HCT116 (cell line): ENCODE measurements at regions not wholly inside any gene's neighbourhood (a gene's known extent, or its start where the extent isn't known, plus 50 kb on each side); places are given as distances from the start of the nearest gene placed in this dataset.

Source experiments
- ATAC-seq: fragments of 200-7000 bp; cut with Tn5 transposase; 2 replicates; pipeline ENCODE4 v1.9.1; 2020; ENCODE audit warnings: mild to moderate bottlenecking, moderate library complexity
- BruUV-seq: library from RNA; stranded (reverse); fragments of 400-500 nt; replicated peaks from 2 replicates; lab custom pipeline; 2021; lab: Mats Ljungman, UMichigan
- CTCF ChIA-PET: fragments of 300-600 bp; sonication (Branson Sonifier 250); formaldehyde crosslinking; loops from one replicate; lab custom pipeline; 2021; ENCODE audit warnings: antibody characterized with exemption; lab: Charles Lee
- POLR2A ChIA-PET: fragments of 300-600, 350-600 bp; sonication (Branson Sonifier 250); formaldehyde crosslinking; loops from one replicate; lab custom pipeline; 2021; ENCODE audit warnings: antibody characterized with exemption; lab: Charles Lee
- RAD21 ChIA-PET, 2 experiments: fragments of 300-600 bp; sonication (Branson Sonifier 250); formaldehyde crosslinking; loops; one replicate each; lab custom pipeline; 2023; ENCODE audit warnings: low total read pairs in 2 of 2; ENCODE audit not compliant: uncharacterized antibody in 2 of 2, unreplicated experiment in 2 of 2, low non-redundant PET in 1 of 2; lab: Charles Lee
- DNase-seq: peaks from one replicate; pipeline ENCODE4 v3.0.0-alpha.2; 2010; ENCODE audit warnings: low read depth, low spot score
- H2AFZ ChIP-seq: fragments of 200-600 bp; shearing (Covaris generic), sonication (generic); 2 replicates; pipeline ENCODE4 v1.6.1; 2017; ENCODE audit warnings: low read depth, mixed run types, mixed read lengths, antibody characterized with exemption, low read length; ENCODE audit not compliant: poor library complexity, severe bottlenecking
- H3K27ac ChIP-seq: 2 replicates; pipeline ENCODE4 v1.5.1; 2012; ENCODE audit warnings: low read depth, low read length
- H3K27me3 ChIP-seq: fragments of 200-600 bp; sonication (generic); 2 replicates; pipeline ENCODE4 v1.6.1; 2016; ENCODE audit warnings: mixed run types, low read length, mixed read lengths; ENCODE audit not compliant: insufficient read depth
- H3K36me3 ChIP-seq, 2 experiments: fragments of 200-500 bp in 1 of 2; fragments of 200-600 bp in 1 of 2; sonication (Bioruptor generic) in 1 of 2; sonication (generic) in 1 of 2; 2 replicates each; pipeline versions ENCODE4 v1.5.1 to v1.6.1; 2014 to 2016; ENCODE audit warnings: low read length in 2 of 2, inconsistent platforms in 1 of 2, mixed read lengths in 1 of 2, mixed run types in 1 of 2; ENCODE audit not compliant: insufficient read depth in 2 of 2, control insufficient read depth in 1 of 2
- H3K4me1 ChIP-seq, 2 experiments: fragments of 200-600 bp in 1 of 2; sonication (generic) in 1 of 2; 2 replicates each; pipeline versions ENCODE4 v1.5.1 to v1.6.1; 2012 to 2017; ENCODE audit warnings: low read length in 2 of 2, inconsistent platforms in 1 of 2, mild to moderate bottlenecking in 1 of 2, mixed read lengths in 1 of 2, mixed run types in 1 of 2, moderate library complexity in 1 of 2; ENCODE audit not compliant: insufficient read depth in 2 of 2, control insufficient read depth in 1 of 2
- H3K4me2 ChIP-seq: fragments of 200-600 bp; sonication (generic); 2 replicates; pipeline ENCODE4 v1.6.1; 2017; ENCODE audit warnings: mixed run types, low read length, mixed read lengths
- H3K4me3 ChIP-seq, 2 experiments: fragments of 200-600 bp in 1 of 2; sonication (generic) in 1 of 2; replicated peaks in 1 of 2; 2 replicates each; pipeline ENCODE4 v1.5.1; 2011 to 2016; ENCODE audit warnings: low read length in 2 of 2, control low read depth in 1 of 2, low read depth in 1 of 2, mild to moderate bottlenecking in 1 of 2, mixed read lengths in 1 of 2, mixed run types in 1 of 2
- H3K79me2 ChIP-seq: fragments of 200-600 bp; sonication (generic); 2 replicates; pipeline ENCODE4 v1.6.1; 2017; ENCODE audit warnings: mild to moderate bottlenecking, mixed run types, low read length, moderate library complexity, mixed read lengths; ENCODE audit not compliant: insufficient read depth
- H3K9ac ChIP-seq: fragments of 200-600 bp; sonication (generic); 2 replicates; pipeline ENCODE4 v1.6.1; 2016; ENCODE audit warnings: low read length, mixed read lengths
- H3K9me2 ChIP-seq: fragments of 200-600 bp; sonication (generic), shearing (Covaris generic); 2 replicates; pipeline ENCODE4 v1.6.1; 2017; ENCODE audit warnings: mixed run types, mild to moderate bottlenecking, moderate library complexity; ENCODE audit not compliant: insufficient read depth
- H3K9me3 ChIP-seq, 2 experiments: fragments of 200-500 bp in 1 of 2; fragments of 200-600 bp in 1 of 2; sonication (Bioruptor generic) in 1 of 2; sonication (generic) in 1 of 2; 2 replicates each; pipeline ENCODE4 v1.6.1; 2014 to 2017; ENCODE audit warnings: low read length in 2 of 2, mixed read lengths in 2 of 2, inconsistent platforms in 1 of 2, low read depth in 1 of 2, mild to moderate bottlenecking in 1 of 2, mixed run types in 1 of 2, moderate library complexity in 1 of 2; ENCODE audit not compliant: control insufficient read depth in 1 of 2, insufficient read depth in 1 of 2
- H4K20me1 ChIP-seq: fragments of 200-600 bp; sonication (generic), shearing (Covaris generic); 2 replicates; pipeline ENCODE4 v1.6.1; 2017; ENCODE audit warnings: mixed run types, mild to moderate bottlenecking, moderate library complexity; ENCODE audit not compliant: insufficient read depth
- ELF1 ChIP-seq: IDR thresholded peaks from 2 replicates; pipeline ENCODE4 v1.6.1; 2012; ENCODE audit warnings: low read depth, borderline replicate concordance
- EZH2phosphoT487 ChIP-seq: fragments of 200-600 bp; IDR thresholded peaks from 2 replicates; pipeline ENCODE4 v1.6.1; 2018; ENCODE audit warnings: antibody characterized with exemption, borderline replicate concordance
- FOSL1 ChIP-seq: IDR thresholded peaks from 2 replicates; pipeline ENCODE4 v1.6.1; 2012; ENCODE audit warnings: low read depth
- POLR2A ChIP-seq: IDR thresholded peaks from 2 replicates; pipeline ENCODE4 v1.7.0; 2011; ENCODE audit warnings: borderline replicate concordance; ENCODE audit not compliant: insufficient read depth, insufficient read length; ENCODE audit errors: extremely low read depth
- RAD21 ChIP-seq: IDR thresholded peaks from 2 replicates; pipeline ENCODE4 v1.6.1; 2012; ENCODE audit warnings: low read depth, mild to moderate bottlenecking
- SIN3A ChIP-seq: IDR thresholded peaks from 2 replicates; pipeline ENCODE4 v1.6.1; 2012; ENCODE audit warnings: low read depth
- TCF7L2 ChIP-seq: IDR thresholded peaks from 2 replicates; pipeline ENCODE4 v1.7.0; 2011; ENCODE audit warnings: borderline replicate concordance, inconsistent platforms; ENCODE audit not compliant: insufficient read depth, insufficient read length; ENCODE audit errors: extremely low read depth
- ZNF274 ChIP-seq: fragments of 200-500 bp; sonication (Bioruptor generic); IDR thresholded peaks from 2 replicates; pipeline ENCODE4 v1.6.1; 2014; ENCODE audit warnings: mild to moderate bottlenecking, low read depth, low read length, inconsistent platforms
- intact Hi-C: fragments of 100-400 bp; cut with micrococcal nuclease; formaldehyde crosslinking; loops from 2 replicates; pipeline ENCODE4 v1.10.0; 2022
- TF ChIP-seq, protein P1 (sequence below), 3 experiments: fragments of 200-600 bp in 1 of 3; sonication (generic) in 1 of 3; IDR thresholded peaks in 2 of 3; conservative IDR thresholded peaks in 1 of 3; 2 replicates each; pipeline ENCODE4 v1.5.1; 2012 to 2017; ENCODE audit warnings: low read depth in 2 of 3, low read length in 2 of 3, antibody characterized with exemption in 1 of 3, borderline replicate concordance in 1 of 3, control low read depth in 1 of 3, mild to moderate bottlenecking in 1 of 3, mixed read lengths in 1 of 3, mixed run types in 1 of 3, moderate library complexity in 1 of 3; ENCODE audit not compliant: insufficient read depth in 1 of 3
- TF ChIP-seq, protein P2 (sequence below): IDR thresholded peaks from 2 replicates; pipeline ENCODE4 v1.6.1; 2012
- TF ChIP-seq, protein P3 (sequence below): IDR thresholded peaks from 2 replicates; pipeline ENCODE4 v1.6.1; 2012

DNA sequence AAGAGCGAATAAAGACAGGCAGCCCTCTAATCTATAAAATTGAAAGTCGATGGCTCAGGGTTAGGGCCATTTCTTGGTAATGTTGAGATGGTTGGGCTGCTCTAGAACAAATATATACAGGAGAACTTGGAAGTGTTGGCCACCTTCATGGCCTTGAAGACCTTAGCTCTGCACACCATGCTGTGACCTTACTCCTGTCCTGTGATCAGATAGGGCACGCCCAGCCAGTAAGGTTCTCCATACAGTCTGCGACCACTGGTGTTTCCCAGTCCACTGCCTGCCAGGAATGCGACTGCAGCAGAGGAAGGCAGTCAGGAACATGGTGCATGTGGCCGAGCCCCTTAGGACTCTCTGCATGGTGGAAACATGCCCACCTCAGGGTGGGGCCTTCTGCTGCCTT, 73.2 kb upstream of the PSMA6 start:
- Histone ChIP-seq H3K79me2 (no peaks in the 10 kb centered on the region), H3K4me2 (no peak overlapping the region), H3K4me3 (no peak overlapping the region), H3K9me2 (no peaks in the 10 kb centered on the region), H3K9ac (no peak overlapping the region), H3K4me1 (peaks cover 16 to 17% of the 10 kb centered on the region in 2 experiments), H3K9me3 (no peaks in the 10 kb centered on the region), H3K36me3 (no peaks in the 10 kb centered on the region), H4K20me1 (no peaks in the 10 kb centered on the region), H3K27me3 (no peaks in the 10 kb centered on the region), H3K27ac (no peak overlapping the region), H2AFZ (no peak overlapping the region)
- no TSS peak for BruUV-seq
- intact Hi-C loops: no loop called here
- ATAC-seq: no peak
- ChIA-PET RAD21 (no interaction called here), CTCF (no interaction called here), POLR2A (no interaction called here)
- no peak for DNase-seq
- TF ChIP-seq, protein P1, sequence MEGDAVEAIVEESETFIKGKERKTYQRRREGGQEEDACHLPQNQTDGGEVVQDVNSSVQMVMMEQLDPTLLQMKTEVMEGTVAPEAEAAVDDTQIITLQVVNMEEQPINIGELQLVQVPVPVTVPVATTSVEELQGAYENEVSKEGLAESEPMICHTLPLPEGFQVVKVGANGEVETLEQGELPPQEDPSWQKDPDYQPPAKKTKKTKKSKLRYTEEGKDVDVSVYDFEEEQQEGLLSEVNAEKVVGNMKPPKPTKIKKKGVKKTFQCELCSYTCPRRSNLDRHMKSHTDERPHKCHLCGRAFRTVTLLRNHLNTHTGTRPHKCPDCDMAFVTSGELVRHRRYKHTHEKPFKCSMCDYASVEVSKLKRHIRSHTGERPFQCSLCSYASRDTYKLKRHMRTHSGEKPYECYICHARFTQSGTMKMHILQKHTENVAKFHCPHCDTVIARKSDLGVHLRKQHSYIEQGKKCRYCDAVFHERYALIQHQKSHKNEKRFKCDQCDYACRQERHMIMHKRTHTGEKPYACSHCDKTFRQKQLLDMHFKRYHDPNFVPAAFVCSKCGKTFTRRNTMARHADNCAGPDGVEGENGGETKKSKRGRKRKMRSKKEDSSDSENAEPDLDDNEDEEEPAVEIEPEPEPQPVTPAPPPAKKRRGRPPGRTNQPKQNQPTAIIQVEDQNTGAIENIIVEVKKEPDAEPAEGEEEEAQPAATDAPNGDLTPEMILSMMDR (IDR thresholded peaks at IDR 0.05 in 2 of 3, conservative IDR thresholded peaks at IDR 0.05 in 1 of 3; ENCODE audit: borderline replicate concordance in 1 of 3, insufficient read depth in 1 of 3, low read depth in 2 of 3, low read length in 2 of 3): no peak
- TF ChIP-seq ELF1 (no peak), RAD21 (no peak), FOSL1 (no peak), POLR2A (no peak)
- TF ChIP-seq, protein P2, sequence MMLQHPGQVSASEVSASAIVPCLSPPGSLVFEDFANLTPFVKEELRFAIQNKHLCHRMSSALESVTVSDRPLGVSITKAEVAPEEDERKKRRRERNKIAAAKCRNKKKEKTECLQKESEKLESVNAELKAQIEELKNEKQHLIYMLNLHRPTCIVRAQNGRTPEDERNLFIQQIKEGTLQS: no peak

DNA sequence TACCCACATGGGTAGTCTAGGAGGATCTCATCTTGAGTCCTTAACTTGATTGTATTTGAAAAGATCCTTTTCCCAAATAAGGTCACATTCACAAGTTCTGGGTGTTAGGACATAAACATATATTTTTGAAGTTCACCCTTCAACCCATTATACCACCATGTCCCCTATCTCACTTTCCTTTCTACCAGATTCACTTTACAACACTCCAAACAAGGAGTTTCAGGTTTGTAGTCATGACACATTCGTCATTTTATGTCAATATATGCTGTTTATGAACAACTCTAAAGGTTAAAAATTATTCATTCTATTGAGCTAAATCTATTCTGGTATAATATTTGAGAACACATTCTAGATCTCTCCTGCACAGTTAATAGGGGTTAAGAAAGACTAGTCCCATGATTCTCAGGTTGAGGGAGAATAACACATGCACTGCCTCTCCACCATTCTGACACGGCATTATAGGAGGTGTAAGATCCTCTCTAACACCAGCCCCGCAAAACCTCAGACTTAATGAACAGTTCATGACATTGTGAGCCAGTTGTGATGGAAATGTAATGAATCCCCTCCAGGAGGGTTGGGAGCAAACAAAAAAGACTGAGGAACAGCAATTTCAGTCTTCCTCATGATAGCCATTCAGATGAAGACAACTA, 72.0 kb upstream of the PSMA6 start:
- Histone ChIP-seq H3K4me3 (no peak overlapping the region), H3K27ac (no peak overlapping the region), H3K27me3 (no peaks in the 10 kb centered on the region), H3K9me3 (no peaks in the 10 kb centered on the region), H3K79me2 (no peaks in the 10 kb centered on the region), H3K4me2 (no peak overlapping the region), H4K20me1 (no peaks in the 10 kb centered on the region), H3K36me3 (no peaks in the 10 kb centered on the region), H3K9me2 (no peaks in the 10 kb centered on the region), H2AFZ (no peak overlapping the region), H3K9ac (no peak overlapping the region), H3K4me1 (peaks cover 4 to 5% of the 10 kb centered on the region in 2 experiments)
- POLR2A ChIA-PET: no interaction called here
- no TSS peak for BruUV-seq
- CTCF ChIA-PET: no interaction called here
- intact Hi-C loops: loop anchor here (10.0 kb wide), 1 partner anchor 465 kb away; no protein-coding TSS in a partner anchor
- ATAC-seq: no peak
- TF ChIP-seq TCF7L2 (no peak), SIN3A (no peak), EZH2phosphoT487 (no peak), ELF1 (no peak), ZNF274 (no peak)
- TF ChIP-seq, protein P3, sequence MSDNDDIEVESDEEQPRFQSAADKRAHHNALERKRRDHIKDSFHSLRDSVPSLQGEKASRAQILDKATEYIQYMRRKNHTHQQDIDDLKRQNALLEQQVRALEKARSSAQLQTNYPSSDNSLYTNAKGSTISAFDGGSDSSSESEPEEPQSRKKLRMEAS: no peak
- no peak for DNase-seq
- RAD21 ChIA-PET: no interaction called here
